HepG2 (cell line): ENCODE measurements at regions not wholly inside any gene's neighbourhood (a gene's known extent, or its start where the extent isn't known, plus 50 kb on each side); places are given as distances from the start of the nearest gene placed in this dataset.

Experiments used
- ATAC-seq: fragments of 200-7000 bp; cut with Tn5 transposase; 3 replicates; pipeline ENCODE4 v1.9.1; 2020; ENCODE audit warnings: mild to moderate bottlenecking, moderate library complexity
- BruUV-seq: library from RNA; stranded (reverse); fragments of 400-500 nt; replicated peaks from 2 replicates; lab custom pipeline; 2021; lab: Mats Ljungman, UMichigan
- CTCF ChIA-PET: fragments of 300-600 bp; formaldehyde crosslinking; extraction: SDS; loops from one replicate; lab custom pipeline; 2021; ENCODE audit warnings: low total read pairs, inconsistent platforms, low intra/inter-chr PET ratio; lab: Yijun Ruan, JAX
- POLR2A ChIA-PET: fragments of 350-600 bp; sonication (Branson Sonifier 250); formaldehyde crosslinking; loops from one replicate; lab custom pipeline; 2020; ENCODE audit warnings: antibody characterized with exemption, inconsistent platforms; lab: Yijun Ruan, JAX
- DNase-seq: peaks from one replicate; pipeline ENCODE4 v3.0.0-alpha.2; 2015; ENCODE audit warnings: low spot score
- FAIRE-seq: peaks from 3 replicates; lab custom pipeline; 2011; peaks lifted over from hg19 to GRCh38; lab: Jason Lieb, UNC
- H2AFZ ChIP-seq: one replicate; pipeline ENCODE4 v1.6.1; 2011; ENCODE audit warnings: low read length, inconsistent platforms
- H3K27ac ChIP-seq: fragments of 300-600 bp; 3 replicates; pipeline ENCODE4 v1.8.0; 2011; ENCODE audit warnings: mixed run types, mild to moderate bottlenecking, mixed read lengths, low read length, inconsistent platforms; ENCODE audit not compliant: insufficient read depth; ENCODE audit errors: extremely low read length
- H3K27me3 ChIP-seq, 2 experiments: fragments of 200-600 bp in 1 of 2; 2 replicates in 1 of 2; 3 replicates in 1 of 2; pipeline versions ENCODE4 v1.6.0 to v1.8.0; 2011; ENCODE audit warnings: low read length in 2 of 2, mild to moderate bottlenecking in 2 of 2, moderate library complexity in 2 of 2, inconsistent platforms in 1 of 2; ENCODE audit not compliant: insufficient read depth in 2 of 2, control insufficient read depth in 1 of 2
- H3K36me3 ChIP-seq, 2 experiments: fragments of 200-600 bp in 1 of 2; replicated peaks in 1 of 2; 2 replicates in 1 of 2; 3 replicates in 1 of 2; pipeline versions ENCODE4 v1.5.1 to v1.8.0; 2011; ENCODE audit warnings: low read length in 2 of 2, inconsistent platforms in 1 of 2; ENCODE audit not compliant: insufficient read depth in 2 of 2, control insufficient read depth in 1 of 2
- H3K4me1 ChIP-seq: 2 replicates; pipeline ENCODE4 v1.5.1; 2012; ENCODE audit warnings: low read length, inconsistent platforms; ENCODE audit not compliant: insufficient read depth
- H3K4me2 ChIP-seq: 2 replicates; pipeline ENCODE4 v1.6.0; 2011; ENCODE audit warnings: low read depth, low read length, inconsistent platforms
- H3K4me3 ChIP-seq, 3 experiments: fragments of 200-600 bp in 1 of 3; sonication (generic), shearing (Covaris generic) in 1 of 3; replicated peaks in 1 of 3; 2 replicates each; pipeline ENCODE4 v1.5.1; 2011 to 2016; ENCODE audit warnings: low read length in 3 of 3, inconsistent platforms in 2 of 3, low read depth in 2 of 3, mild to moderate bottlenecking in 2 of 3, control low read depth in 1 of 3, mixed read lengths in 1 of 3; ENCODE audit not compliant: insufficient read depth in 1 of 3
- H3K79me2 ChIP-seq: one replicate; pipeline ENCODE4 v1.6.1; 2011; ENCODE audit warnings: low read length, inconsistent platforms; ENCODE audit not compliant: insufficient read depth
- H3K9ac ChIP-seq: 2 replicates; pipeline ENCODE4 v1.6.0; 2011; ENCODE audit warnings: mild to moderate bottlenecking, low read depth, low read length, inconsistent platforms; ENCODE audit not compliant: insufficient read depth
- H3K9me3 ChIP-seq: 2 replicates; pipeline ENCODE4 v1.5.1; 2012; ENCODE audit warnings: mild to moderate bottlenecking, low read length
- H4K20me1 ChIP-seq: 2 replicates; pipeline ENCODE4 v1.6.0; 2011; ENCODE audit warnings: inconsistent platforms, mild to moderate bottlenecking, low read length, moderate library complexity; ENCODE audit not compliant: insufficient read depth
- AHR ChIP-seq: IDR thresholded peaks from 2 replicates; pipeline ENCODE4 v1.6.1; 2018; ENCODE audit warnings: missing genetic modification reagents, missing compliant biosample characterization
- CEBPB ChIP-seq: IDR thresholded peaks from 2 replicates; pipeline ENCODE4 v1.6.1; 2011; ENCODE audit warnings: low read depth, low read length, improper control_type of control experiment, borderline replicate concordance
- KLF9 ChIP-seq: IDR thresholded peaks from 2 replicates; pipeline ENCODE4 v1.6.1; 2016; ENCODE audit warnings: low read depth
- PHB2 ChIP-seq: fragments of 450-650 bp; IDR thresholded peaks from 2 replicates; pipeline ENCODE4 v1.6.1; 2018; ENCODE audit not compliant: partially characterized antibody
- SOX5 ChIP-seq: IDR thresholded peaks from 2 replicates; pipeline ENCODE4 v1.6.1; 2016; ENCODE audit warnings: borderline replicate concordance
- SRSF9 ChIP-seq: fragments of 200-400 bp; formaldehyde crosslinking; IDR thresholded peaks from 2 replicates; pipeline ENCODE4 v1.6.1; 2018; ENCODE audit warnings: borderline replicate concordance, mild to moderate bottlenecking, low read depth, low read length; ENCODE audit not compliant: insufficient read depth, poor library complexity, severe bottlenecking
- ZBTB1 ChIP-seq: sonication (generic); formaldehyde crosslinking; IDR thresholded peaks from 2 replicates; pipeline ENCODE4 v1.4.0; 2020; ENCODE audit warnings: missing genetic modification reagents, borderline replicate concordance
- ZMYM2 ChIP-seq: sonication (generic); formaldehyde crosslinking; IDR thresholded peaks from 2 replicates; pipeline ENCODE4 v1.8.0; 2022; ENCODE audit warnings: mild to moderate bottlenecking, missing genetic modification reagents
- ZNF460 ChIP-seq: sonication (generic); formaldehyde crosslinking; IDR thresholded peaks from 2 replicates; pipeline ENCODE4 v1.5.1; 2020; ENCODE audit warnings: missing genetic modification reagents, mild to moderate bottlenecking, borderline replicate concordance
- WGBS: methylation state at CpG from one replicate; pipeline ENCODE4 v1.1.6; 2017; ENCODE audit warnings: low lambda C conversion rate; 5-methylcytosine and 5-hydroxymethylcytosine counted together
- in situ Hi-C: cut with HindIII; loops from 2 replicates; pipeline ENCODE4 v1.10.0; 2017; ENCODE audit warnings: low pct_unique_long_range_greater_than_20kb; ENCODE audit not compliant: extremely low pct_ligation_motif_present
- intact Hi-C: fragments of 100-400 bp; cut with micrococcal nuclease; formaldehyde crosslinking; loops from one replicate; pipeline ENCODE4 v1.10.0; 2022; ENCODE audit not compliant: unreplicated experiment
- TF ChIP-seq, protein P1 (sequence below): sonication (generic); formaldehyde crosslinking; IDR thresholded peaks from 2 replicates; pipeline ENCODE4 v1.5.1; 2020; ENCODE audit warnings: missing genetic modification reagents, mild to moderate bottlenecking, borderline replicate concordance
- TF ChIP-seq, protein P2 (sequence below): sonication (generic); formaldehyde crosslinking; IDR thresholded peaks from 2 replicates; pipeline ENCODE4 v1.4.0; 2020; ENCODE audit warnings: missing genetic modification reagents

DNA sequence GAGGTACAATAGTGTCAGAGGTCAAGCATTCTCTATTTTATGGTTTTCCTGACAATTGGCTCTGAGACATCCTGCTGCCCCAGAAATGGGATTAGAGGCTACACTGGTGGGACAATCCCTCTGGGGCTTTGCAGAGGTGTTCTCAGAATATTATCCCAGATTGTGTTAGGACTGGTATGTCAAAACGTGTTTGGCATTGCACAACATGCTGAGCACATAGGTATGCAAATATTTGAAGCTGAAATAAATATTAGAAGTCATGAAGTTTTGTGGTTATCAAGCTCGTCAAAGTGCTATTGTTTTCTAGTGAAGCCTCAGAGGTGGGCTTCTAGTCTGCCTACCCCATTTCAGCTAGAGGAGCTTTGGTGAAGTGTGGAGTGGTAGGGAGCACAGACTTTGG lies 304.4 kb downstream of the MAN2A1 start:
- H3K9ac ChIP-seq, result no peak overlapping the region
- no peak overlapping the region for H3K27ac ChIP-seq
- DNase-seq (no peak), ATAC-seq (no peak), FAIRE-seq (no peak)
- H3K9me3 ChIP-seq, result no peaks in the 10 kb centered on the region
- 79% methylated on average over 2 of the region's 2 CpGs for WGBS
- no peaks in the 10 kb centered on the region for H3K27me3 ChIP-seq
- no peaks in the 10 kb centered on the region for H3K79me2 ChIP-seq
- in situ Hi-C loops, result loop anchor here (10.0 kb wide), 1 partner anchor 89 kb away; no protein-coding TSS in a partner anchor
- H2AFZ ChIP-seq, result no peak overlapping the region
- H3K4me3 ChIP-seq, result no peak overlapping the region
- no peaks in the 10 kb centered on the region for H3K36me3 ChIP-seq
- POLR2A ChIA-PET, result no interaction called here
- intact Hi-C loops, result no loop called here
- H4K20me1 ChIP-seq, result no peaks in the 10 kb centered on the region
- TF ChIP-seq CEBPB (peak; percentile 63), SRSF9 (no peak)
- H3K4me2 ChIP-seq, result no peak overlapping the region
- peaks cover 62% of the 10 kb centered on the region for H3K4me1 ChIP-seq
- CTCF ChIA-PET, result no interaction called here
- BruUV-seq, result no TSS peak

DNA sequence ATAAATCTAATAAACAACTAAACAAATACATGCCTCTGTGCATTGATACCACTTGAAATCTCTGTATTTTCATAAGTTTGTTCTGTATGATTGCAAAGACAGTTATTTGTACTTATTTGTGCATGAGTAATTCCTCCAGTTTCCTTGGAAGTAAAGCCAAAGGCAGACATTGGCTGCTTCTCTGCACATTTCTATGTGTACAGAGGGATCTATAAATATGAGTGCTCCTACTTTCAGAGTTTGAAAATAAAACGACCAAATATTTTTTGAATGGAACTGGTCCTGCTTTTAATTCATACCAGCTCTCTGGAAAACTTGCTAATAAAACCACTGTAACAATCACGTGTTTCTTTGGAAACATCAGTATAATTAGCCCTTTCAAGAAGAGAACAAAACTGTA lies 306.5 kb downstream of the MAN2A1 start:
- POLR2A ChIA-PET, result no interaction called here
- Histone ChIP-seq H3K27me3 (no peaks in the 10 kb centered on the region), H3K4me2 (no peak overlapping the region), H2AFZ (no peak overlapping the region), H3K9ac (no peak overlapping the region), H4K20me1 (no peaks in the 10 kb centered on the region), H3K9me3 (no peaks in the 10 kb centered on the region), H3K27ac (no peak overlapping the region), H3K79me2 (no peaks in the 10 kb centered on the region), H3K4me3 (no peak overlapping the region), H3K36me3 (no peaks in the 10 kb centered on the region), H3K4me1 (peaks cover 59% of the 10 kb centered on the region)
- in situ Hi-C loops (loop anchor here (10.0 kb wide), 1 partner anchor 91 kb away; no protein-coding TSS in a partner anchor), intact Hi-C loops (no loop called here)
- WGBS, result 67% methylated on average over 2 of the region's 2 CpGs
- TF ChIP-seq ZMYM2 (CRISPR knock-in tag) (no peak), AHR (no peak), ZBTB1 (no peak), PHB2 (no peak), KLF9 (CRISPR knock-in tag) (no peak), SOX5 (no peak), ZNF460 (no peak)
- TF ChIP-seq, protein P1, sequence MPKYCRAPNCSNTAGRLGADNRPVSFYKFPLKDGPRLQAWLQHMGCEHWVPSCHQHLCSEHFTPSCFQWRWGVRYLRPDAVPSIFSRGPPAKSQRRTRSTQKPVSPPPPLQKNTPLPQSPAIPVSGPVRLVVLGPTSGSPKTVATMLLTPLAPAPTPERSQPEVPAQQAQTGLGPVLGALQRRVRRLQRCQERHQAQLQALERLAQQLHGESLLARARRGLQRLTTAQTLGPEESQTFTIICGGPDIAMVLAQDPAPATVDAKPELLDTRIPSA (CRISPR knock-in tag), result no peak
- TF ChIP-seq, protein P2, sequence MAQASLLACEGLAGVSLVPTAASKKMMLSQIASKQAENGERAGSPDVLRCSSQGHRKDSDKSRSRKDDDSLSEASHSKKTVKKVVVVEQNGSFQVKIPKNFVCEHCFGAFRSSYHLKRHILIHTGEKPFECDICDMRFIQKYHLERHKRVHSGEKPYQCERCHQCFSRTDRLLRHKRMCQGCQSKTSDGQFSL (CRISPR knock-in tag), result no peak
- DNase-seq (no peak), FAIRE-seq (no peak), ATAC-seq (no peak)
- BruUV-seq, result no TSS peak
- CTCF ChIA-PET, result no interaction called here
